HG03064 (cell line): ENCODE measurements at regions not wholly inside any gene's neighbourhood (a gene's known extent, or its start where the extent isn't known, plus 50 kb on each side); places are given as distances from the start of the nearest gene placed in this dataset.

Source experiments
- ATAC-seq: cut with Tn5 transposase; IDR thresholded peaks from one replicate; pipeline ENCODE4 v1.9.1; 2021; ENCODE audit warnings: low read depth; ENCODE audit not compliant: unreplicated experiment

GRCh38 chr2:16169381-16169960 lies 229.1 kb downstream of the MYCN start:
- no peak for ATAC-seq

- no peak for ATAC-seq
These were observed 228.3 kb downstream of the MYCN start for GRCh38 chr2:16168506-16169264.

GRCh38 chr2:16167870-16168426 lies 227.6 kb downstream of the MYCN start:
- ATAC-seq = no peak

- no peak for ATAC-seq
These were observed 227.1 kb downstream of the MYCN start for GRCh38 chr2:16167451-16167861.

GRCh38 chr2:16166327-16166981 lies 226.1 kb downstream of the MYCN start:
- no peak for ATAC-seq

GRCh38 chr2:16165518-16166326 lies 225.4 kb downstream of the MYCN start:
- no peak for ATAC-seq

- no peak for ATAC-seq
These were observed 222.2 kb downstream of the MYCN start for GRCh38 chr2:16162491-16163040.

GRCh38 chr2:16161768-16162490 lies 221.6 kb downstream of the MYCN start:
- ATAC-seq = no peak

GRCh38 chr2:16161085-16161565 lies 220.8 kb downstream of the MYCN start:
- ATAC-seq = no peak

- no peak for ATAC-seq
These were observed 220.1 kb downstream of the MYCN start for GRCh38 chr2:16160281-16161084.

GRCh38 chr2:16156411-16156810 lies 216.1 kb downstream of the MYCN start:
- ATAC-seq = no peak

GRCh38 chr2:16155766-16156165 lies 215.4 kb downstream of the MYCN start:
- no peak for ATAC-seq

- no peak for ATAC-seq
These were observed 215.0 kb downstream of the MYCN start for GRCh38 chr2:16155366-16155765.

GRCh38 chr2:16154501-16155280 lies 214.3 kb downstream of the MYCN start:
- ATAC-seq = no peak

GRCh38 chr2:16154061-16154460 lies 213.7 kb downstream of the MYCN start:
- ATAC-seq = no peak

GRCh38 chr2:16153754-16154035 lies 213.3 kb downstream of the MYCN start:
- ATAC-seq = no peak

- ATAC-seq = no peak
These were observed 212.8 kb downstream of the MYCN start for GRCh38 chr2:16152928-16153753.
